ENCODE measurements at regions not wholly inside any gene's neighbourhood (a gene's known extent, or its start where the extent isn't known, plus 50 kb on each side); places are given as distances from the start of the nearest gene placed in this dataset.

- no peaks in the 10 kb centered on the region for H3K27me3 ChIP-seq (ENCODE audit: control insufficient read depth in 3 of 3, insufficient read depth in 3 of 3, low read depth in 1 of 3, low read length in 3 of 3)
- H3K27ac ChIP-seq (replicated peaks; ENCODE audit: low read length), result no peak overlapping the region
- no peak overlapping the region for H2AFZ ChIP-seq (ENCODE audit: low read length)
- WGBS, 2 donors (ENCODE audit: extremely low coverage in 2 of 2, insufficient read length in 2 of 2, insufficient replicate concordance in 1 of 2), result no CpG with 5 or more reads among the region's 7 CpGs
- no peaks in the 10 kb centered on the region for H3K4me1 ChIP-seq (ENCODE audit: control insufficient read depth in 2 of 2, insufficient read depth in 1 of 2, low read depth in 1 of 2, low read length in 2 of 2)
- H4K91ac ChIP-seq (ENCODE audit: low read depth, low read length, poor library complexity), result no peak overlapping the region
- H3K9ac ChIP-seq (ENCODE audit: low read depth, low read length, poor library complexity), result no peak overlapping the region
- H3K4me2 ChIP-seq (ENCODE audit: insufficient read depth, low read length, poor library complexity, severe bottlenecking), result no peak overlapping the region
- no peak overlapping the region for H2AK5ac ChIP-seq (ENCODE audit: low read depth, low read length)
- peaks cover 0 to 23% of the 10 kb centered on the region in 2 donors for H3K9me3 ChIP-seq (replicated peaks in 1 of 2; ENCODE audit: control insufficient read depth in 2 of 2, insufficient read depth in 1 of 2, low read depth in 1 of 2, low read length in 2 of 2)
- no peak overlapping the region for H2BK5ac ChIP-seq (ENCODE audit: low read length)
- no peak overlapping the region for H3K18ac ChIP-seq (ENCODE audit: low read length)
- no peaks in the 10 kb centered on the region for H3K79me1 ChIP-seq (ENCODE audit: low read depth, low read length)
- H3K4me3 ChIP-seq (ENCODE audit: low read length in 2 of 2), result no peak overlapping the region
- H4K8ac ChIP-seq (ENCODE audit: low read depth, low read length), result no peak overlapping the region
- no peak overlapping the region for H3K23ac ChIP-seq (ENCODE audit: low read depth, low read length, poor library complexity)
- H3K36me3 ChIP-seq (replicated peaks in 1 of 2; ENCODE audit: control insufficient read depth in 2 of 2, insufficient read depth in 2 of 2, low read length in 2 of 2), result peaks cover 0 to 5% of the 10 kb centered on the region in 2 donors
- no peak overlapping the region for H2BK15ac ChIP-seq (ENCODE audit: low read length)
- H3K14ac ChIP-seq (ENCODE audit: low read length), result no peak overlapping the region
- H3K4ac ChIP-seq (ENCODE audit: low read length), result no peak overlapping the region
- no peak overlapping the region for H2BK120ac ChIP-seq (ENCODE audit: low read depth, low read length)
- H2BK12ac ChIP-seq (ENCODE audit: low read length), result no peak overlapping the region
- DNase-seq (ENCODE audit: low spot score), result peak; percentile 61
These were observed 344.0 kb upstream of the DDX18 start for GRCh38 chr2:117470311-117471095.

- H2AFZ ChIP-seq (ENCODE audit: low read length), result no peak overlapping the region
- no peak overlapping the region for H2BK15ac ChIP-seq (ENCODE audit: low read length)
- no peak overlapping the region for H2BK5ac ChIP-seq (ENCODE audit: low read length)
- H4K91ac ChIP-seq (ENCODE audit: low read depth, low read length, poor library complexity), result no peak overlapping the region
- DNase-seq (ENCODE audit: low spot score), result no peak
- H2AK5ac ChIP-seq (ENCODE audit: low read depth, low read length), result no peak overlapping the region
- H2BK120ac ChIP-seq (ENCODE audit: low read depth, low read length), result no peak overlapping the region
- H2BK12ac ChIP-seq (ENCODE audit: low read length), result no peak overlapping the region
- H3K9me3 ChIP-seq (replicated peaks in 1 of 2; ENCODE audit: control insufficient read depth in 2 of 2, insufficient read depth in 1 of 2, low read depth in 1 of 2, low read length in 2 of 2), result peaks cover 0 to 15% of the 10 kb centered on the region in 2 donors
- no peak overlapping the region for H3K14ac ChIP-seq (ENCODE audit: low read length)
- no peak overlapping the region for H4K8ac ChIP-seq (ENCODE audit: low read depth, low read length)
- H3K4ac ChIP-seq (ENCODE audit: low read length), result no peak overlapping the region
- no peaks in the 10 kb centered on the region for H3K79me1 ChIP-seq (ENCODE audit: low read depth, low read length)
- H3K27ac ChIP-seq (replicated peaks; ENCODE audit: low read length), result no peak overlapping the region
- no peak overlapping the region for H3K4me2 ChIP-seq (ENCODE audit: insufficient read depth, low read length, poor library complexity, severe bottlenecking)
- no peak overlapping the region for H3K9ac ChIP-seq (ENCODE audit: low read depth, low read length, poor library complexity)
- H3K36me3 ChIP-seq (replicated peaks in 1 of 2; ENCODE audit: control insufficient read depth in 2 of 2, insufficient read depth in 2 of 2, low read length in 2 of 2), result no peaks in the 10 kb centered on the region
- no peaks in the 10 kb centered on the region for H3K4me1 ChIP-seq (ENCODE audit: control insufficient read depth in 2 of 2, insufficient read depth in 1 of 2, low read depth in 1 of 2, low read length in 2 of 2)
- no peaks in the 10 kb centered on the region for H3K27me3 ChIP-seq (ENCODE audit: control insufficient read depth in 3 of 3, insufficient read depth in 3 of 3, low read depth in 1 of 3, low read length in 3 of 3)
- H3K23ac ChIP-seq (ENCODE audit: low read depth, low read length, poor library complexity), result no peak overlapping the region
- WGBS, 2 donors (ENCODE audit: extremely low coverage in 2 of 2, insufficient read length in 2 of 2, insufficient replicate concordance in 1 of 2), result no CpG with 5 or more reads among the region's 1 CpG
- no peak overlapping the region for H3K18ac ChIP-seq (ENCODE audit: low read length)
- H3K4me3 ChIP-seq (ENCODE audit: low read length in 2 of 2), result no peak overlapping the region
These were observed 332.9 kb upstream of the DDX18 start for GRCh38 chr2:117481608-117482007.

GRCh38 chr2:117485588-117485987, 328.9 kb upstream of the DDX18 start:
- no peak overlapping the region for H2AFZ ChIP-seq (ENCODE audit: low read length)
- H3K14ac ChIP-seq (ENCODE audit: low read length), result no peak overlapping the region
- peaks cover 0 to 13% of the 10 kb centered on the region in 2 donors for H3K36me3 ChIP-seq (replicated peaks in 1 of 2; ENCODE audit: control insufficient read depth in 2 of 2, insufficient read depth in 2 of 2, low read length in 2 of 2)
- H3K79me1 ChIP-seq (ENCODE audit: low read depth, low read length), result no peaks in the 10 kb centered on the region
- H3K4me2 ChIP-seq (ENCODE audit: insufficient read depth, low read length, poor library complexity, severe bottlenecking), result no peak overlapping the region
- no peak overlapping the region for H4K91ac ChIP-seq (ENCODE audit: low read depth, low read length, poor library complexity)
- no peaks in the 10 kb centered on the region for H3K4me1 ChIP-seq (ENCODE audit: control insufficient read depth in 2 of 2, insufficient read depth in 1 of 2, low read depth in 1 of 2, low read length in 2 of 2)
- whole genome bisulfite sequencing, 2 donors (ENCODE audit: extremely low coverage in 2 of 2, insufficient read length in 2 of 2, insufficient replicate concordance in 1 of 2), result no CpG with 5 or more reads among the region's 3 CpGs
- no peak overlapping the region for H3K27ac ChIP-seq (replicated peaks; ENCODE audit: low read length)
- H2BK12ac ChIP-seq (ENCODE audit: low read length), result no peak overlapping the region
- H3K4ac ChIP-seq (ENCODE audit: low read length), result no peak overlapping the region
- no peak for DNase-seq (ENCODE audit: low spot score)
- peaks cover 0 to 20% of the 10 kb centered on the region in 2 donors for H3K9me3 ChIP-seq (replicated peaks in 1 of 2; ENCODE audit: control insufficient read depth in 2 of 2, insufficient read depth in 1 of 2, low read depth in 1 of 2, low read length in 2 of 2)
- H2BK120ac ChIP-seq (ENCODE audit: low read depth, low read length), result no peak overlapping the region
- no peak overlapping the region for H2BK5ac ChIP-seq (ENCODE audit: low read length)
- no peak overlapping the region for H3K23ac ChIP-seq (ENCODE audit: low read depth, low read length, poor library complexity)
- H2AK5ac ChIP-seq (ENCODE audit: low read depth, low read length), result no peak overlapping the region
- no peak overlapping the region for H2BK15ac ChIP-seq (ENCODE audit: low read length)
- H3K18ac ChIP-seq (ENCODE audit: low read length), result no peak overlapping the region
- H3K9ac ChIP-seq (ENCODE audit: low read depth, low read length, poor library complexity), result no peak overlapping the region
- no peak overlapping the region for H4K8ac ChIP-seq (ENCODE audit: low read depth, low read length)
- no peak overlapping the region for H3K4me3 ChIP-seq (ENCODE audit: low read length in 2 of 2)
- no peaks in the 10 kb centered on the region for H3K27me3 ChIP-seq (ENCODE audit: control insufficient read depth in 3 of 3, insufficient read depth in 3 of 3, low read depth in 1 of 3, low read length in 3 of 3)

GRCh38 chr2:117486081-117486480, 328.4 kb upstream of the DDX18 start:
- no peak overlapping the region for H3K4me3 ChIP-seq (ENCODE audit: low read length in 2 of 2)
- H3K4ac ChIP-seq (ENCODE audit: low read length), result no peak overlapping the region
- no peak overlapping the region for H3K9ac ChIP-seq (ENCODE audit: low read depth, low read length, poor library complexity)
- no peak overlapping the region for H2AFZ ChIP-seq (ENCODE audit: low read length)
- peaks cover 0 to 20% of the 10 kb centered on the region in 2 donors for H3K9me3 ChIP-seq (replicated peaks in 1 of 2; ENCODE audit: control insufficient read depth in 2 of 2, insufficient read depth in 1 of 2, low read depth in 1 of 2, low read length in 2 of 2)
- no peak overlapping the region for H3K4me2 ChIP-seq (ENCODE audit: insufficient read depth, low read length, poor library complexity, severe bottlenecking)
- no peak overlapping the region for H4K91ac ChIP-seq (ENCODE audit: low read depth, low read length, poor library complexity)
- H3K4me1 ChIP-seq (ENCODE audit: control insufficient read depth in 2 of 2, insufficient read depth in 1 of 2, low read depth in 1 of 2, low read length in 2 of 2), result no peaks in the 10 kb centered on the region
- no peak overlapping the region for H2BK15ac ChIP-seq (ENCODE audit: low read length)
- no peak overlapping the region for H3K23ac ChIP-seq (ENCODE audit: low read depth, low read length, poor library complexity)
- H2BK5ac ChIP-seq (ENCODE audit: low read length), result no peak overlapping the region
- H4K8ac ChIP-seq (ENCODE audit: low read depth, low read length), result no peak overlapping the region
- H2BK12ac ChIP-seq (ENCODE audit: low read length), result no peak overlapping the region
- no peak for DNase-seq (ENCODE audit: low spot score)
- no peak overlapping the region for H2AK5ac ChIP-seq (ENCODE audit: low read depth, low read length)
- no peak overlapping the region for H2BK120ac ChIP-seq (ENCODE audit: low read depth, low read length)
- H3K79me1 ChIP-seq (ENCODE audit: low read depth, low read length), result no peaks in the 10 kb centered on the region
- no peaks in the 10 kb centered on the region for H3K27me3 ChIP-seq (ENCODE audit: control insufficient read depth in 3 of 3, insufficient read depth in 3 of 3, low read depth in 1 of 3, low read length in 3 of 3)
- H3K14ac ChIP-seq (ENCODE audit: low read length), result no peak overlapping the region
- H3K27ac ChIP-seq (replicated peaks; ENCODE audit: low read length), result no peak overlapping the region
- no peak overlapping the region for H3K18ac ChIP-seq (ENCODE audit: low read length)
- peaks cover 0 to 13% of the 10 kb centered on the region in 2 donors for H3K36me3 ChIP-seq (replicated peaks in 1 of 2; ENCODE audit: control insufficient read depth in 2 of 2, insufficient read depth in 2 of 2, low read length in 2 of 2)
- WGBS, 2 donors (ENCODE audit: extremely low coverage in 2 of 2, insufficient read length in 2 of 2, insufficient replicate concordance in 1 of 2), result no CpG with 5 or more reads among the region's 2 CpGs

Measured in neuronal stem cell (in vitro differentiated cells).